GM19025 (cell line): ENCODE measurements at regions not wholly inside any gene's neighbourhood (a gene's known extent, or its start where the extent isn't known, plus 50 kb on each side); places are given as distances from the start of the nearest gene placed in this dataset.
"Not testable (repeated sequence)": the region's sequence is repeated elsewhere in the genome, so short reads cannot be mapped to it uniquely, and the experiment has no call there.

Experiments used
- ATAC-seq: cut with Tn5 transposase; IDR thresholded peaks from one replicate; pipeline ENCODE4 v1.9.1; 2021; ENCODE audit warnings: mild to moderate bottlenecking, low read depth, moderate library complexity; ENCODE audit not compliant: unreplicated experiment

DNA sequence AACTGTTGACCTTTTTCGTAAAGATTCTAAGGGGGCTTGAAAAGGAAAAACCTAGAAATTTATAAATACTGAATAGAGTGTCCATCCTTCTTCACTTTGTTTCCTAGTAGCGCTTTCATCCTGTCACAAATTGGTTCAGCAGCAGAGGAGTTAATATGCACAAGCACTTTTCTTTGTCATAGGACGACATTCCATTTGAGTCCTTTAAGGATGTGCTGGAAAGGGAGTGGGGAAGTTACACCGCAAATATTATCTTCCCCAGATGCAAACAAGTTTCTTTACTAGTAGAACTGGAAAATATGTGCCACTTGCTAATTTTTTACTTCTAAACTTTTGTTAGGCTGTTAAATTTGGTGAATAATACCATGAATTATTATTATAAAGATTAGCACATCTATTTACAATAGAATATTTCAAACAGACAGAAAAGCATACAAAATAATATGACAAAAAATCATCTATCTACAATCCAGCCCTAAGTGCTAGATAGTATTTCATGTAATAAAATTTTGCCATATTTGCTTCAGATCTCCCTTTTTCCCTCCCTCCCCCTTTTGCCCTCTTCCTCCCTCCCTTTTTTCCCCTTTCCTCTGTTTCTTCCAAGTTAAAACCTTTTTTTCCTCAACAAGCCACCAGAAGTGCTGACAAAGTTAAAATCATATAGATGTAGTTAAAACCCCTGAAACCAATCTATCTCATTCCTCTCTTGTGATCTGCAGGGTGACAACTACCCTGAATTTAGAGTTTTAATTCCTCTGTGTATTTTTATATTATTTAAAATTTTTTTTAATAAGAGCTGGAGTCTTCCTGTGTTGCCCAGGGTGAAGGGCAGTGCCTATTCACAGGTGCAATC is 50.5 kb upstream of the MAP4K3 start:
- ATAC-seq, result no peak

DNA sequence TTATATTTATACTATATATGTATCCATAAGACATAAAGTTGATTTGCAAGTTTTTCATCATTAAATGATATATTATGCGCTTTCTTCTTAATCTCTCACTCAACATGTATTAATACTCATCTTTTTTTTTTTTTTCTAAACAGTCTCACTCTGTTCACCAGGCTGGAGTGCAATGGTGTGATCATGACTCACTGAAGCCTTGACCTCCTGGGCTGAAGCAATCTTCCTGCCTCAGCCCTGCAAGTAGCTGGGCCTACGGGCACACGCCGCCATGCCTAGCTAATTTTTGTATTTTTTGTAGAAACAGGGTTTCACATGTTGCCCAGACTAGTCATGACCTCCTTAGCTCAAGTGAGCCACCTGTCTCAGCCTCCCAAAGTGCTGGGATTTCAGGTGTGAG is 51.4 kb upstream of the MAP4K3 start:
- ATAC-seq, result no peak

DNA sequence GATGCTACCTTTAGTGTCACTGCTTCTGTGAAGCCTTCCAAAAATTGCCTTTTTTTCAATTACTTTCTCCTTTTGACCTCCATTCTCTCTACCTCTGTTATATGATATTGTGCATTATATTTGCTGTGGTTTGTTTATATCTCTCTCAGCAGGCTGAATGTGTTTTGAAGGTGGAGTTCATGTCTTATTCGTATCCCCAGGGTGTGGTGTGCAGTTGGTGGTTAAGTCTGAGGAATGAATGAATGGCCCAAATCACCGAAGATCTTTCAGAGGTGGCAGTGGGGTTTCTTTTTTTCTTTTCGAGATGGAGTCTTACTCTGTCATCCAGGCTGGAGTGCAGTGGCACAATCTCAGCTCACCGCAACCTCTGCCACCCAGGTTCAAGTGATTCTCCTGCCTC is 53.5 kb upstream of the MAP4K3 start:
- ATAC-seq, result no peak

DNA sequence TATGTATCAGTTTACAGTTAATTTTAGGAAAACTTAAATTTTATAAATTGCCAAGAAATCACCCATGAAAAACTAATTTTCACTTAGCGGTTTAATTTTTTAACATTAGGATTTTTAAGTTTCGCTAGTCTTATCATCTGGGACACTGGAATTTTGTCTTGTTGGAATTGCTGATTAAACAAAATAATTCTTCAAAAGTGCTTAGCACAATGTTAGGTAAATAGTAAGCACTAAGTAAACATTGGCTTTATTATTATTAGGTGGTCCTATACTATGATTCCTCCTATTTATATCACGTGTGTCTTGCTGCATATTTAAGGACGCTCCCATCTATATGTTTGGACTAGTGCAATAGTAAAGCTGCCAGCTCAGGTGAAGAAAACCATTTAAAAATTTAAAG is 54.6 kb upstream of the MAP4K3 start:
- peak; percentile 11 for ATAC-seq

DNA sequence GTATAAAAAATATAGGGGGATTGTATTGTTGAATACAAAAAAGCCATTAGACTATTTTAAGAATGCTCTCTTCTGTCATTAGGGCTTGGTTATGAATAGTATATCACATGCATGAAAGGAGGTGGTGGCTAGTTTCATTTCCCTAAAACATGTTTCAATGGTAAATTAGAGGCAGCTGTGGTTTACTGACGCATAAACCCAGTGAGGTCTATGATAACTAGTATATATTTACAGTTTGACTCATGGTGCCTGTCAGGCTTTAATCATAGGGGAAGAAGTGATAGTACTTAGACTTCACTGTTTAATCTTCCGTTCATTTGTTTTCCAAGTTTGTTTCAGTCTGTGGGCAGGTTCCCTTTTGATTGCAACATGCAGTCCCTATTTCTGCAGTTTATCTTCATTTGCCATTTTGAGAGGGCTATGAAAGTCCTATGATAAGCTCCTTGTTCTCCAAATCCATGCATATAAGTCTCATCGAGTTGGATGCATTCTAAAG is 55.1 kb upstream of the MAP4K3 start:
- ATAC-seq, result peak; percentile 99

- no peak for ATAC-seq
Measured at GRCh38 chr2:39492716-39493115, 55.6 kb upstream of the MAP4K3 start.

DNA sequence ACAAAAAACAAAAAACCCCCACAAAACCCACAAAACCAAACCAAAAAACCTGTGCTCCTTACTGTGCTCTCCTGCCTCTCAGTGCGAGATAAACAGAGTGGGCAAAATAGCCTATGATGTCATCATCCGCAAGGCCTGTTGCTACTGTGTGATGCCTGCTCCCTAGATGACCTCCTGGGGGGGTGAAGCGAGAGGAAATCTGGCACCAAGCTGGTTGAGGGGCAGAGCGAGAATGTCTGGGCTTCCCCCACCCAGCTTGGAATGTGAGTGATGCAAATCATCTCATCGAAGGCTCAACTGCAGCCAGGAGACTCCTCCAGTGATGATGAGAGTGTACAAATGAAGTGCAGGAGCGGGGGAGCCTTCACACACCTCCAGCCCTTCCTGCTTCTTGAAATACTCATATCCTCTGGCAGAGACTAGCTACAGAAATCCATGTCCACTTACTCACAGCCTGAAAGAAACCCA is 57.7 kb upstream of the MAP4K3 start:
- peak; percentile 36 for ATAC-seq

- ATAC-seq, result no peak
Measured at GRCh38 chr2:39497082-39497801, 60.2 kb upstream of the MAP4K3 start.

- not testable (repeated sequence) for ATAC-seq
Measured at GRCh38 chr2:39498176-39498575, 61.1 kb upstream of the MAP4K3 start.

- no peak for ATAC-seq
Measured at GRCh38 chr2:39498786-39499185, 61.7 kb upstream of the MAP4K3 start.

GRCh38 chr2:39499336-39499735 is 62.3 kb upstream of the MAP4K3 start:
- no peak for ATAC-seq

GRCh38 chr2:39501412-39501811 is 64.3 kb upstream of the MAP4K3 start:
- no peak for ATAC-seq

- no peak for ATAC-seq
Measured at GRCh38 chr2:39503277-39503676, 66.2 kb upstream of the MAP4K3 start.

DNA sequence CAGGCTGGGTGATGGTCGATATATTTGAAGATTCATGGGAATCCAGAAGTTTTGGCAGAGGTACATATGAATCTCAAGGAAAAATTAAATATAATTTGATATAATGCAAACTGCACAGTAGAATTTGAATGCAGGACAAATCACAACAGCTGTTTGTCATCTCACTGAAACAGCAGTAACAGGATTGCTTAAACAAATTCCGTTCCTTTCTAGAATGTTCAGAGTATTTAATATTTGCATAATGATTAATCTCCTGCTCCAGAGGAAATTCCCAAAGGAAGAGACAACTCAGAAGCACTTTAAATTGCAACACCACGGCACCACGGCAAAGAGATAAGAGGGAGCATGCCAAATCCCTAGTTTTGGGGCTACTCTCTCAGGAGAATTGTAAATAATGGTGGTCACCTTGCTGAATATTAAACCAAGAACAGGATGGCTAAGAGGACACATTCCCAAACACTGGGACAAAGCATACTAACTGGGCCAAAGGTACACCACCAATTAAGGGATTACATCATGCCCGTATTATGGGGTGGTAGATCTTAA is 67.8 kb upstream of the MAP4K3 start:
- ATAC-seq, result no peak

DNA sequence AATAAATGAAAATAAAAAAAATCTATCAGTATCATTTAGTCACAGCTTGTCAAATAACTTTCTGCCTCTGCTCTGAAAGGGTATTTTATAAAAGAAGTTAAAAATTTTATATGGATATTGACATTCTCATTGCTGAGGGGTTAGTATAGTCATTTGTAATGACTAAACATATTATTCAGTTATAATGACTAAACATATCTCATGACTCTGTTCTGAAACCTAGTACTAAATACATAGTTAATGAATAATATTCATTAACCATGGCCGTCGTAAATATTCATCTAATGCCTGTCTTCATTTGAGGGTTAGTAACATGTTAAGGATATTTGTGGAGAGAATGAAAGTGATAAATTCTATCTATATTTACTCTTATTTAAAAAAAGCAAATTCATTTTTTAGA is 69.1 kb upstream of the MAP4K3 start:
- no peak for ATAC-seq

- no peak for ATAC-seq
Measured at GRCh38 chr2:39508198-39508597, 71.1 kb upstream of the MAP4K3 start.

- no peak for ATAC-seq
Measured at GRCh38 chr2:39510140-39510539, 73.1 kb upstream of the MAP4K3 start.

- ATAC-seq, result no peak
Measured at GRCh38 chr2:39511219-39511604, 74.1 kb upstream of the MAP4K3 start.

- ATAC-seq, result no peak
Measured at GRCh38 chr2:39511605-39512433, 74.7 kb upstream of the MAP4K3 start.

DNA sequence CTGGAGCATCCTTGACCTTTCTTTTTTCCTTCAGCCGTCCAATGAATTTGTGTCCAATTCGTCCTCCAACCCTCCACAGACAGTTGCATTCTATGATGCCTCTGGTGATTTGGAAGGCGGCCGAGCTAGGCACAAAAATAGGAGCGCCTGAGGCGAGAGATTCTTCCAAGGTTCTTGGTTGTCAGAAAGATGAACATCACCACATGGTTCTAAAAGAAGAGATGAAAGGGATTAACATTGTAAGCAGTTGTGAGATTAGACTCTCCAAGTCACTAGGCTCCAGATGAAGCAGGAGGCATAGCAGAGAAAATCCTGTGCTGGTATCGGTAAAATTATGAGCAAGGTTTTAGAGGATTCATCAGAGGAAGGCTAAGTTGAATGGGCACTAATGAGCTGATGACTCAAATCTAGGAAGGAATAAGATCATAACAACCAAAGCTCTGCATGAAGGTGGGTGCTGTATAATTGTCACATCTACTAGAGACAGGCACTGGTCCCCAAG is 75.4 kb upstream of the MAP4K3 start:
- ATAC-seq, result no peak
